Type B pancreatic cell (in vitro differentiated cells): ENCODE measurements at regions not wholly inside any gene's neighbourhood (a gene's known extent, or its start where the extent isn't known, plus 50 kb on each side); places are given as distances from the start of the nearest gene placed in this dataset.
"Not testable (repeated sequence)": the region's sequence is repeated elsewhere in the genome, so short reads cannot be mapped to it uniquely, and the experiment has no call there.

Experiments used
- DNase-seq: peaks from one replicate; pipeline ENCODE4 v3.0.0; 2021; ENCODE audit warnings: mixed read lengths; ENCODE audit not compliant: unreplicated experiment; ENCODE audit errors: extremely low spot score
- H3K27ac Mint-ChIP-seq: 2 replicates; pipeline ENCODE4 v1.8.0; 2021; ENCODE audit warnings: mild to moderate bottlenecking, mixed read lengths
- H3K27me3 Mint-ChIP-seq: 2 replicates; pipeline ENCODE4 v1.8.0; 2021; ENCODE audit warnings: mixed read lengths
- H3K36me3 Mint-ChIP-seq: 2 replicates; pipeline ENCODE4 v1.8.0; 2021; ENCODE audit warnings: mixed read lengths
- H3K4me1 Mint-ChIP-seq: one replicate; pipeline ENCODE4 v1.8.0; 2021; ENCODE audit warnings: mixed read lengths; ENCODE audit not compliant: unreplicated experiment
- H3K4me3 Mint-ChIP-seq: 2 replicates; pipeline ENCODE4 v1.8.0; 2021; ENCODE audit warnings: mild to moderate bottlenecking, mixed read lengths
- H3K9me3 Mint-ChIP-seq: 2 replicates; pipeline ENCODE4 v1.8.0; 2021; ENCODE audit warnings: mixed read lengths
- CTCF ChIP-seq: fragments of 200-600 bp; sonication (generic); conservative IDR thresholded peaks from 2 replicates; pipeline ENCODE4 v1.5.0; 2021; ENCODE audit warnings: antibody characterized with exemption, mild to moderate bottlenecking

DNA sequence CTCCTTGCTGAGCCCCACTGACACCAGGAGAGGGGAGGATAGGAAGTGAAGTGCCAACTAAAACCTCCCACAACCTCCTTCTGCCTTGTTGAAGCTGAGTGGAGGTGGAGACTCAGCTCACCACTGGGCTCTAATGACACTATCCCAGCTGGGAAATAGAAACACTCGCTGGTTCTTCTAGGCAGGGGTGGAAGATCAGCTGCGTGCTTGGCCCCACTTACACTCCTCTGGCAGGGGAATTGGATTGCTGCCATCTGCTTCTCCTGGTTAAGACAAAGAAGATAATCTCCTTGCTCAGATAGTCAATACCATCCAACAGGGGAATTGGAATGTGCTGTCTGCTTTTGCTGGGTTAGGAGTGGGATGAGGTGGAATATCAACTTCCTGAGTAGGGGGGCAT lies 392.5 kb downstream of the ZNF674 start:
- no peak for DNase-seq
- H3K4me1 Mint-ChIP-seq, result no peaks in the 10 kb centered on the region
- H3K4me3 Mint-ChIP-seq, result no peak overlapping the region
- peaks cover 8% of the 10 kb centered on the region for H3K9me3 Mint-ChIP-seq
- no peak overlapping the region for H3K27ac Mint-ChIP-seq
- TF ChIP-seq CTCF, result no peak
- H3K27me3 Mint-ChIP-seq, result no peaks in the 10 kb centered on the region
- H3K36me3 Mint-ChIP-seq, result no peaks in the 10 kb centered on the region

GRCh38 chrX:46151332-46151731 lies 393.9 kb downstream of the ZNF674 start:
- DNase-seq, H3K4me3 Mint-ChIP-seq, H3K27ac Mint-ChIP-seq, H3K27me3 Mint-ChIP-seq, H3K36me3 Mint-ChIP-seq, H3K4me1 Mint-ChIP-seq, H3K9me3 Mint-ChIP-seq: not testable (repeated sequence)

GRCh38 chrX:46144566-46144965 lies 400.7 kb downstream of the ZNF674 start:
- H3K4me1 Mint-ChIP-seq, result no peaks in the 10 kb centered on the region
- no peak for TF ChIP-seq CTCF
- no peaks in the 10 kb centered on the region for H3K27me3 Mint-ChIP-seq

GRCh38 chrX:46140272-46140671 lies 404.9 kb downstream of the ZNF674 start:
- Mint-ChIP-seq H3K9me3 (peaks cover 5% of the 10 kb centered on the region), H3K27me3 (no peaks in the 10 kb centered on the region), H3K4me3 (no peak overlapping the region), H3K4me1 (no peaks in the 10 kb centered on the region), H3K36me3 (no peaks in the 10 kb centered on the region), H3K27ac (no peak overlapping the region)
- no peak for TF ChIP-seq CTCF
- no peak for DNase-seq

More at GRCh38 chrX:46144566-46144965, 400.7 kb downstream of the ZNF674 start:
- no peak overlapping the region for H3K4me3 Mint-ChIP-seq
- peaks cover 5% of the 10 kb centered on the region for H3K9me3 Mint-ChIP-seq
- no peaks in the 10 kb centered on the region for H3K36me3 Mint-ChIP-seq
- DNase-seq, result no peak
- no peak overlapping the region for H3K27ac Mint-ChIP-seq

GRCh38 chrX:46130247-46130646 lies 415.0 kb downstream of the ZNF674 start:
- Mint-ChIP-seq H3K9me3 (no peaks in the 10 kb centered on the region), H3K4me1 (no peaks in the 10 kb centered on the region), H3K36me3 (no peaks in the 10 kb centered on the region), H3K27ac (no peak overlapping the region), H3K27me3 (no peaks in the 10 kb centered on the region), H3K4me3 (no peak overlapping the region)
- no peak for DNase-seq
- no peak for TF ChIP-seq CTCF

- Mint-ChIP-seq H3K9me3 (no peaks in the 10 kb centered on the region), H3K36me3 (no peaks in the 10 kb centered on the region), H3K4me3 (no peak overlapping the region), H3K27ac (no peak overlapping the region), H3K27me3 (no peaks in the 10 kb centered on the region), H3K4me1 (no peaks in the 10 kb centered on the region)
- DNase-seq, result no peak
- no peak for TF ChIP-seq CTCF
Measured at GRCh38 chrX:46125111-46125510, 420.1 kb downstream of the ZNF674 start.
